ENCODE measurements at regions not wholly inside any gene's neighbourhood (a gene's known extent, or its start where the extent isn't known, plus 50 kb on each side); places are given as distances from the start of the nearest gene placed in this dataset.
A peak's percentile ranks its signal among the peaks of the same experiment; 100 is the strongest.
"Not testable (repeated sequence)": the region's sequence is repeated elsewhere in the genome, so short reads cannot be mapped to it uniquely, and the experiment has no call there.

GRCh38 chr2:54038835-54039234 is 68.0 kb upstream of the PSME4 start:
- H3K4me3 ChIP-seq, result no peak overlapping the region
- H3K4me2 ChIP-seq, result no peak overlapping the region
- no peak overlapping the region for H2AFZ ChIP-seq
- no peaks in the 10 kb centered on the region for H3K79me2 ChIP-seq
- no peaks in the 10 kb centered on the region for H3K36me3 ChIP-seq (replicated peaks; ENCODE audit: insufficient read depth, low read depth)
- no peaks in the 10 kb centered on the region for H4K20me1 ChIP-seq (ENCODE audit: insufficient read depth, poor library complexity, severe bottlenecking)
- no peaks in the 10 kb centered on the region for H3K9me3 ChIP-seq (ENCODE audit: low read depth)
- no peak for TF ChIP-seq EZH2 (IDR thresholded peaks at IDR 0.05; ENCODE audit: borderline replicate concordance)
- TF ChIP-seq CTCF (IDR thresholded peaks at IDR 0.05; ENCODE audit: poor library complexity), result no peak
- TF ChIP-seq EZH2phosphoT487 (IDR thresholded peaks at IDR 0.05; ENCODE audit: low read depth, severe bottlenecking, unreplicated experiment), result no peak
- H3K4me1 ChIP-seq (ENCODE audit: insufficient read depth), result no peaks in the 10 kb centered on the region
- WGBS (ENCODE audit: low lambda C conversion rate, missing lambda C conversion rate), result 88% methylated on average over 1 of the region's 1 CpG
- no peak overlapping the region for H3K27ac ChIP-seq
- DNase-seq (ENCODE audit: low spot score), result peak; percentile 15
- no peaks in the 10 kb centered on the region for H3K9me2 ChIP-seq (replicated peaks; ENCODE audit: insufficient read depth)
- no peaks in the 10 kb centered on the region for H3K27me3 ChIP-seq

- not testable (repeated sequence) for H3K36me3 ChIP-seq (replicated peaks; ENCODE audit: insufficient read depth, low read depth); H3K4me2 ChIP-seq; H3K27ac ChIP-seq; H3K9me3 ChIP-seq (ENCODE audit: low read depth); H3K79me2 ChIP-seq; DNase-seq (ENCODE audit: low spot score); H3K27me3 ChIP-seq; H3K9me2 ChIP-seq (replicated peaks; ENCODE audit: insufficient read depth); H4K20me1 ChIP-seq (ENCODE audit: insufficient read depth, poor library complexity, severe bottlenecking); H3K4me3 ChIP-seq; H2AFZ ChIP-seq
- 97% methylated on average over 3 of the region's 3 CpGs for WGBS (ENCODE audit: low lambda C conversion rate, missing lambda C conversion rate)
- peaks cover 18% of the 10 kb centered on the region for H3K4me1 ChIP-seq (ENCODE audit: insufficient read depth)
Observed at GRCh38 chr2:54031288-54031687, 60.5 kb upstream of the PSME4 start.

- Histone ChIP-seq H3K9me3 (ENCODE audit: low read depth) (no peaks in the 10 kb centered on the region), H4K20me1 (ENCODE audit: insufficient read depth, poor library complexity, severe bottlenecking) (no peaks in the 10 kb centered on the region), H3K27me3 (no peaks in the 10 kb centered on the region), H3K4me1 (ENCODE audit: insufficient read depth) (peaks cover 18% of the 10 kb centered on the region), H3K4me2 (no peak overlapping the region), H3K9me2 (replicated peaks; ENCODE audit: insufficient read depth) (no peaks in the 10 kb centered on the region), H3K4me3 (no peak overlapping the region), H3K79me2 (no peaks in the 10 kb centered on the region), H3K27ac (peak overlapping the region; percentile 36), H2AFZ (no peak overlapping the region), H3K36me3 (replicated peaks; ENCODE audit: insufficient read depth, low read depth) (no peaks in the 10 kb centered on the region)
- WGBS (ENCODE audit: low lambda C conversion rate, missing lambda C conversion rate), result 96% methylated on average over 2 of the region's 2 CpGs
- DNase-seq (ENCODE audit: low spot score), result no peak
- no peak for TF ChIP-seq EZH2 (IDR thresholded peaks at IDR 0.05; ENCODE audit: borderline replicate concordance)
Observed at GRCh38 chr2:54030806-54031205, 60.0 kb upstream of the PSME4 start.

- no peaks in the 10 kb centered on the region for H3K9me3 ChIP-seq (ENCODE audit: low read depth)
- no peaks in the 10 kb centered on the region for H4K20me1 ChIP-seq (ENCODE audit: insufficient read depth, poor library complexity, severe bottlenecking)
- H3K4me3 ChIP-seq, result no peak overlapping the region
- H3K9me2 ChIP-seq (replicated peaks; ENCODE audit: insufficient read depth), result no peaks in the 10 kb centered on the region
- no peaks in the 10 kb centered on the region for H3K27me3 ChIP-seq
- no peak for DNase-seq (ENCODE audit: low spot score)
- H3K79me2 ChIP-seq, result no peaks in the 10 kb centered on the region
- H3K36me3 ChIP-seq (replicated peaks; ENCODE audit: insufficient read depth, low read depth), result no peaks in the 10 kb centered on the region
- H3K4me2 ChIP-seq, result peak overlapping the region; percentile 61
- H3K27ac ChIP-seq, result peak overlapping the region; percentile 36
- 65% methylated on average over 9 of the region's 9 CpGs for WGBS (ENCODE audit: low lambda C conversion rate, missing lambda C conversion rate)
- TF ChIP-seq EZH2phosphoT487 (IDR thresholded peaks at IDR 0.05; ENCODE audit: low read depth, severe bottlenecking, unreplicated experiment) (no peak), CTCF (IDR thresholded peaks at IDR 0.05; ENCODE audit: poor library complexity) (no peak), EZH2 (IDR thresholded peaks at IDR 0.05; ENCODE audit: borderline replicate concordance) (no peak)
- H2AFZ ChIP-seq, result peak overlapping the region; percentile 23
- peaks cover 18% of the 10 kb centered on the region for H3K4me1 ChIP-seq (ENCODE audit: insufficient read depth)
Observed at GRCh38 chr2:54030396-54030741, 59.6 kb upstream of the PSME4 start.
